Spleen (tissue), 11 donors: ENCODE measurements at regions not wholly inside any gene's neighbourhood (a gene's known extent, or its start where the extent isn't known, plus 50 kb on each side); places are given as distances from the start of the nearest gene placed in this dataset.
A peak's percentile ranks its signal among the peaks of the same experiment; 100 is the strongest.

ENCODE experiments used
- DNase-seq: peaks from one replicate; pipeline ENCODE4 v3.0.0-alpha.2; 2020
- H3K27ac ChIP-seq, 8 donors: fragments of 200-600 bp; sonication (generic) in 7 of 8; 1 replicate in 4 of 8; 2 replicates in 4 of 8; pipeline versions ENCODE4 v1.5.0 to v1.8.0; 2016 to 2021; ENCODE audit warnings: inconsistent platforms in 4 of 8, mild to moderate bottlenecking in 4 of 8, moderate library complexity in 1 of 8
- H3K27me3 ChIP-seq, 7 donors: fragments of 200-600 bp; sonication (generic) in 6 of 7; replicated peaks in 1 of 7; 1 replicate in 4 of 7; 2 replicates in 3 of 7; pipeline versions ENCODE4 v1.5.0 to v1.8.0; 2016 to 2021; ENCODE audit warnings: inconsistent platforms in 3 of 7, mild to moderate bottlenecking in 1 of 7
- H3K36me3 ChIP-seq, 6 donors: fragments of 200-600 bp; sonication (generic) in 5 of 6; 1 replicate in 4 of 6; 2 replicates in 2 of 6; pipeline versions ENCODE4 v1.5.0 to v1.8.0; 2016 to 2021; ENCODE audit warnings: inconsistent platforms in 2 of 6
- H3K4me1 ChIP-seq, 6 donors: fragments of 200-600 bp; sonication (generic) in 5 of 6; 1 replicate in 3 of 6; 2 replicates in 3 of 6; pipeline versions ENCODE4 v1.5.0 to v1.8.0; 2016 to 2021; ENCODE audit warnings: inconsistent platforms in 3 of 6
- H3K4me3 ChIP-seq, 8 donors: fragments of 200-600 bp; sonication (generic) in 7 of 8; 1 replicate in 4 of 8; 2 replicates in 4 of 8; pipeline versions ENCODE4 v1.5.0 to v1.8.0; 2016 to 2021; ENCODE audit warnings: inconsistent platforms in 4 of 8, mild to moderate bottlenecking in 4 of 8, moderate library complexity in 2 of 8
- H3K9me3 ChIP-seq, 8 donors: fragments of 200-600 bp; sonication (generic) in 7 of 8; 1 replicate in 4 of 8; 2 replicates in 4 of 8; pipeline versions ENCODE4 v1.5.0 to v1.8.0; 2016 to 2021; ENCODE audit warnings: inconsistent platforms in 4 of 8
- CTCF ChIP-seq, 11 experiments: fragments of 200-600 bp in 7 of 11; fragments of 450-650 bp in 4 of 11; sonication (generic) in 4 of 11; IDR thresholded peaks in 8 of 11; conservative IDR thresholded peaks in 3 of 11; 1 replicate in 7 of 11; 2 replicates in 4 of 11; pipeline versions ENCODE4 v1.4.0 to v1.8.0; 2016 to 2021; ENCODE audit warnings: antibody characterized with exemption in 11 of 11, inconsistent platforms in 4 of 11, mild to moderate bottlenecking in 1 of 11
- POLR2A ChIP-seq, 3 donors: fragments of 450-650 bp; IDR thresholded peaks; one replicate each; pipeline ENCODE4 v1.5.1; 2017; ENCODE audit warnings: antibody characterized with exemption in 3 of 3, mild to moderate bottlenecking in 1 of 3
- POLR2AphosphoS5 ChIP-seq, 3 donors: sonication (generic); formaldehyde crosslinking; IDR thresholded peaks; one replicate each; pipeline ENCODE4 v1.5.1; 2017; ENCODE audit warnings: antibody characterized with exemption in 3 of 3
- WGBS, 5 donors: extraction: QIAGEN DNeasy Blood & Tissue Kit in 3 of 5; methylation state at CpG; one replicate each; pipeline versions ENCODE4 v1.1.5 to v1.1.7; 2013 to 2018; 5-methylcytosine and 5-hydroxymethylcytosine counted together
- intact Hi-C: fragments of 100-400 bp; cut with DNase I; formaldehyde crosslinking; loops from one replicate; pipeline ENCODE4 v1.15.0; 2023; ENCODE audit warnings: low total_unique reads
- donor health status: healthy with polysubstance abuse.
- donor health status: DM: no; HTN: no; CAD: no; lungs with moderate emphysema.
- donor health status: DM: no; HTN: no; CAD: no.
- donor health status: Bipolar disorder and iron deficiency.
- donor health status: healthy.
- donor health status: DM: no; HTN: no; CAD: no.
- donor health status: DM: yes; HTN: yes; CAD: no.

GRCh38 chr20:7622399-7622961 lies 317.8 kb downstream of the HAO1 start:
- peak; percentile 62 for DNase-seq

GRCh38 chr20:7624886-7625285 lies 315.4 kb downstream of the HAO1 start:
- H3K27me3 ChIP-seq, result no peaks in the 10 kb centered on the region
- no peak overlapping the region for H3K4me3 ChIP-seq
- 75 to 87% (median 83%) methylated on average over 5 of the region's 5 CpGs for WGBS, 5 donors
- H3K4me1 ChIP-seq, result no peaks in the 10 kb centered on the region
- TF ChIP-seq CTCF (IDR thresholded peaks at IDR 0.05 in 8 of 11, conservative IDR thresholded peaks at IDR 0.05 in 3 of 11) (no peak), POLR2AphosphoS5 (IDR thresholded peaks at IDR 0.05) (no peak), POLR2A (IDR thresholded peaks at IDR 0.05) (no peak)
- H3K9me3 ChIP-seq, result peaks cover 0 to 17% (median 9%) of the 10 kb centered on the region in 8 donors
- intact Hi-C loops, result no loop called here
- H3K36me3 ChIP-seq, result no peaks in the 10 kb centered on the region
- no peak overlapping the region for H3K27ac ChIP-seq
- DNase-seq, result no peak

More at GRCh38 chr20:7622399-7622961, 317.8 kb downstream of the HAO1 start:
- Histone ChIP-seq H3K36me3 (no peaks in the 10 kb centered on the region), H3K4me3 (no peak overlapping the region), H3K27ac (no peak overlapping the region), H3K4me1 (no peaks in the 10 kb centered on the region), H3K27me3 (no peaks in the 10 kb centered on the region), H3K9me3 (peaks cover 0 to 17% (median 9%) of the 10 kb centered on the region in 8 donors)
- no peak for TF ChIP-seq POLR2A (IDR thresholded peaks at IDR 0.05)
- no peak for TF ChIP-seq CTCF (IDR thresholded peaks at IDR 0.05 in 8 of 11, conservative IDR thresholded peaks at IDR 0.05 in 3 of 11)
- TF ChIP-seq POLR2AphosphoS5 (IDR thresholded peaks at IDR 0.05), result no peak
- WGBS, 5 donors, result 85 to 98% (median 88%) methylated on average over 17 to 28 of the region's 28 CpGs
- intact Hi-C loops, result no loop called here

- Histone ChIP-seq H3K27ac (no peak overlapping the region), H3K9me3 (peaks cover 0 to 1% (median 0%) of the 10 kb centered on the region in 8 donors), H3K4me3 (no peak overlapping the region), H3K4me1 (no peaks in the 10 kb centered on the region), H3K36me3 (no peaks in the 10 kb centered on the region), H3K27me3 (no peaks in the 10 kb centered on the region)
- WGBS, 5 donors, result 66 to 76% (median 73%) methylated on average over 5 of the region's 5 CpGs
- DNase-seq, result no peak
- TF ChIP-seq POLR2A (IDR thresholded peaks at IDR 0.05), result no peak
- no peak for TF ChIP-seq CTCF (IDR thresholded peaks at IDR 0.05 in 8 of 11, conservative IDR thresholded peaks at IDR 0.05 in 3 of 11)
- TF ChIP-seq POLR2AphosphoS5 (IDR thresholded peaks at IDR 0.05), result no peak
- intact Hi-C loops, result no loop called here
Observed at GRCh38 chr20:7627734-7628663, 312.3 kb downstream of the HAO1 start.

- intact Hi-C loops, result no loop called here
- TF ChIP-seq CTCF (IDR thresholded peaks at IDR 0.05 in 8 of 11, conservative IDR thresholded peaks at IDR 0.05 in 3 of 11) (no peak), POLR2AphosphoS5 (IDR thresholded peaks at IDR 0.05) (no peak), POLR2A (IDR thresholded peaks at IDR 0.05) (no peak)
- Histone ChIP-seq H3K27ac (no peak overlapping the region), H3K27me3 (no peaks in the 10 kb centered on the region), H3K36me3 (no peaks in the 10 kb centered on the region), H3K9me3 (no peaks in the 10 kb centered on the region), H3K4me3 (no peak overlapping the region), H3K4me1 (no peaks in the 10 kb centered on the region)
- no peak for DNase-seq
- 35 to 60% (median 51%) methylated on average over 1 of the region's 1 CpG for WGBS, 5 donors
Observed at GRCh38 chr20:7629880-7630279, 310.4 kb downstream of the HAO1 start.
